DMS153 (cell line): ENCODE measurements at regions not wholly inside any gene's neighbourhood (a gene's known extent, or its start where the extent isn't known, plus 50 kb on each side); places are given as distances from the start of the nearest gene placed in this dataset.

Source experiments
- DNase-seq: peaks from one replicate; lab custom pipeline; 2025; lab: John Stamatoyannopoulos, UW

GRCh38 chr12:91395628-91396135, 213.1 kb upstream of the DCN start:
- DNase-seq = no peak

GRCh38 chr12:91394903-91395302, 212.3 kb upstream of the DCN start:
- no peak for DNase-seq

- DNase-seq = no peak
These were observed 206.0 kb upstream of the DCN start for GRCh38 chr12:91388573-91388972.

- DNase-seq = no peak
These were observed 205.0 kb upstream of the DCN start for GRCh38 chr12:91387461-91388134.

GRCh38 chr12:91384806-91385205, 202.2 kb upstream of the DCN start:
- no peak for DNase-seq

GRCh38 chr12:91384366-91384765, 201.7 kb upstream of the DCN start:
- no peak for DNase-seq

GRCh38 chr12:91383099-91383498, 200.5 kb upstream of the DCN start:
- DNase-seq = no peak

GRCh38 chr12:91382081-91382543, 199.5 kb upstream of the DCN start:
- peak; percentile 30 for DNase-seq

- DNase-seq = no peak
These were observed 198.7 kb upstream of the DCN start for GRCh38 chr12:91381309-91381804.

- DNase-seq = no peak
These were observed 198.0 kb upstream of the DCN start for GRCh38 chr12:91380631-91381030.

GRCh38 chr12:91379051-91379775, 196.6 kb upstream of the DCN start:
- DNase-seq = no peak

GRCh38 chr12:91377436-91377835, 194.8 kb upstream of the DCN start:
- DNase-seq = no peak

- DNase-seq = no peak
These were observed 190.5 kb upstream of the DCN start for GRCh38 chr12:91373086-91373485.

- no peak for DNase-seq
These were observed 187.7 kb upstream of the DCN start for GRCh38 chr12:91370086-91370868.

GRCh38 chr12:91368613-91369012, 186.0 kb upstream of the DCN start:
- no peak for DNase-seq

- no peak for DNase-seq
These were observed 184.7 kb upstream of the DCN start for GRCh38 chr12:91367234-91367849.

GRCh38 chr12:91364471-91365184, 182.0 kb upstream of the DCN start:
- DNase-seq = no peak

- no peak for DNase-seq
These were observed 179.2 kb upstream of the DCN start for GRCh38 chr12:91361864-91362263.

- DNase-seq = no peak
These were observed 174.8 kb upstream of the DCN start for GRCh38 chr12:91357381-91357780.

- DNase-seq = no peak
These were observed 173.8 kb upstream of the DCN start for GRCh38 chr12:91356405-91356804.
